GM19025 (cell line): ENCODE measurements at regions not wholly inside any gene's neighbourhood (a gene's known extent, or its start where the extent isn't known, plus 50 kb on each side); places are given as distances from the start of the nearest gene placed in this dataset.
"Not testable (repeated sequence)": the region's sequence is repeated elsewhere in the genome, so short reads cannot be mapped to it uniquely, and the experiment has no call there.

Source experiments
- ATAC-seq: cut with Tn5 transposase; IDR thresholded peaks from one replicate; pipeline ENCODE4 v1.9.1; 2021; ENCODE audit warnings: mild to moderate bottlenecking, low read depth, moderate library complexity; ENCODE audit not compliant: unreplicated experiment

DNA sequence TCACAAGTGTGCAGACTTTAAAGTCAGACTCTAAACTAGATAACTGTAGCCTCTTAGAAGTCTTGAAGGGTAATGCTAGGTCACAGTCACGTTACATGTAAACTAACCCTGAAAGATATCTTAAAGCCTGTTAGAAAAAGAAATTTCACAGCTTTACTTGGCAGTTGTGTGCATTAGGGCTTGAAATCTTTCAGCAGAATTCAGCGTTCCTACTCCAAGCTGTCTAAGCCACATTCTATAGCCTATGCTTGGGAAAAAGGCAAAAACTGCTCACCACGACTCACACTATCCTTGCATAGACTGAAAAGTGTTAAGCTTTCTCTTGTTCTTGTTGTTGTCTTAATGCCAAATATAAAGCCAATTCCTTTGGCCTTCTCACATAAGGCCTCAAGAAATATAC lies 338.0 kb upstream of the SASH1 start:
- no peak for ATAC-seq

DNA sequence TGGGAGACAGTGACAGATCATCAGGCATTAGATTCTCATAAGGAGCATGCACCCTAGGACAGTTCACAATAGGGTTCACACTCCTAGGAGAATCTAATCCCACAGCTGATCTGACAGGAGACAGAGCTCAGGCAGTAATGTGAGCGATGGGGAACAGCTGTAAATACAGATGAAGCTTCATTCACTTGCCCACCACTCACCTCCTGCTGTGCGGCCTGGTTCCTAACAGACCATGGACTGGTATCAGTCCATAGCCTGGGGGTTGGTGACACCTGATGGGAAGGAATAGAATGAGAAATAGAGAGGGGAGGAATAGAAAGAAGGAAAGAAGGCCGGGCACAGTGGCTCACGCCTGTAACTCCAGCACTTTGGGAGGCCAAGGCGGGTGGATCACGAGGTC lies 336.8 kb upstream of the SASH1 start:
- ATAC-seq: no peak

DNA sequence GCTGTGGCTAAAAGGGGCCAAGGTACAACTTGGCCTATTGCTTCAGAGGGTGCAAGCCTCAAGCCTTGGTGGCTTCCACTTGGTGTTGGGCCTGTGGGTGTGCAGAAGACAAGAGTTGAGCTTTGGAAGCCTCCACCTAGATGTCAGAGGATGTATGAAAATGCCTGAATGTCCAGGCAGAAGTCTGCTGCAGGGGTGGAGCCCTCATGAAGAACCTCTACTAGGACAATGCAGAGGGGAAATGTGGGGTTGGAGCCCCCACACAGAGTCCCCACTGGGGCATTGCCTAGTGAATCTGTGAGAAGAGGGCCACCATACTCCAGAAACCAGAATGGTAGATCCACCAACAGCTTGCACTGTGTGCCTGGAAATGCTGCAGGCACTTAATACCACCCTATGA lies 332.1 kb upstream of the SASH1 start:
- ATAC-seq: not testable (repeated sequence)

- ATAC-seq: no peak
Measured at GRCh38 chr6:148016013-148016412, 326.6 kb upstream of the SASH1 start.

- no peak for ATAC-seq
Measured at GRCh38 chr6:148021165-148021564, 321.5 kb upstream of the SASH1 start.

GRCh38 chr6:148021699-148022098 lies 320.9 kb upstream of the SASH1 start:
- ATAC-seq: no peak

DNA sequence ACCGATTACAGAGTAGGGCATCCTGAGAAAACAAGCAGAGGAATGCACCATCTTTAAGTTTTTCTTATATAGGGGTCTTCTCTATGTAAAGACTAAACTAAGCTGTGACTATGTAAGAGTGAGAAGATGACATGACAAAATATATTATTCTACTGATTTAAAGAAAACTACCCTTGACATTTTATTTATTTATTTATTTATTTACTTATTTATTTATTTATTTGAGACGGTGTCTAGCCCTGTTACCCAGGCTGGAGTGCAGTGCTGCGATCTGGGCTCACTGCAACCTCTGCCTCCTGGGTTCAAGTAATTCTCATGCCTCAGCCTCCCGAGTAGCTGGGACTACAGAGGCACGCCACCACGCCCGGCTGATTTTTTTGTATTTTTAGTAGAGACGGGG lies 320.4 kb upstream of the SASH1 start:
- ATAC-seq: not testable (repeated sequence)

DNA sequence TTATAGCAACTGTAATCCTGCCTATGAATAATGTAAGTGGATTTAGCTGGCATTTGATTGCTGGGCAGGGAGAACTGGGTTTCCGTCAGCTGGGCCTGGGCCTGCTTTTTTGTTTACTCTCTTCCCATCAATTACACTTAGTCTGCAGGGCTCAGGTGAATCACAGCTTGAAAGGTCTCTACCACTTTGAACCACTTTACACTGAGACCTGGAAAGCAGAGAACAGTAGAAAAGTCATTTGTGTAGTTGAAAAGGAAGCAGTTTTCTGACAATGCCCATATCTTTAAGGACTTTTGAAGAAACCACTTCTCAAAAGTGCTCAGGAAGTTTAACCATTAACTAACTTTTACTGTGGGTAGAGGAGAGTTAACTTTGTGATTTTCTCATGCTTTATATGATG lies 315.4 kb upstream of the SASH1 start:
- no peak for ATAC-seq

DNA sequence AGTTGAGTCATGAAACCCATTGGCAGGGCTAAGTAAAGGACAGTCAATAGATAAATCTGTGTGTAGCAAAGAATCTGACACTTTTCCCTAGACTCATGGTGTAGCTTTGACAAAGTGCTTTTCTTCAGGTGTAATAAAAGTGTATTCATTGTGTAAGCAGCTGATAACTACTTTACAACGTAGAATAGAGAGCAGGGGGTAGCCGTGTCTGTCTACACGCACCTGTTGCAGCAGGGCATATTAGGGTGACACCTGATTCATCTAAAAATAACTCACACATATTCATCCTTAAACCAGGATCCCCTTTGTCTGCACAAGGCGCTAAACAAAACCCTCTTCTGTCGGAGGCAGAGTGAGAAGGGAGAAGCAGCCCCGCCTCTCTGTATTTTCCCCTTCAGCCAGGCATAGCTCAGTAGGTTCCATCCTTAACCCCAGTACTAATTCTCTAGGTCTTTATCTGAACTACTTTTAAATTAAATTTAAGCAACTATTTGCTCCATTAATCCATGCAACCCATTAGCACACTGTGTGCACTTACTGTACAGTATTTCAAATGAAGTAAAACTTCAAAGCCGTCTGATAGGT lies 306.7 kb upstream of the SASH1 start:
- no peak for ATAC-seq

- no peak for ATAC-seq
Measured at GRCh38 chr6:148037496-148037895, 305.1 kb upstream of the SASH1 start.

DNA sequence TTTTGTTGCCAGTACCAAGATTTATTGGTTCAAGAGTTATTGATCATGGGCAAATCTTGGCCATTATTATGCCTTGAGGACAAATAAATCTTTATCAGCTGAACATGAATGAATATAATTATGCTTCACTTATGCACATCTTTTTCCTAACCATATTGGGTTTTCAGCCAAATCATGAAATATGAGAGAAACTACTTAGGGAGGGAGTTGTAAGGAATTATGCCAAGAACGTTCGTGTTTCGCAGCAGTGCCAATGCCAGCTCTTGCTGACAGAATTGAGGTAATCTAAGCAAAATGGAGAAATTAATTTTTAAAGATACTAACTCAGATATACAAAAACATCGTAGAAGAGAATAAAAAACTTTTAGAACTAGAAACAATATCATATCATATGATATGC lies 301.1 kb upstream of the SASH1 start:
- ATAC-seq: no peak

DNA sequence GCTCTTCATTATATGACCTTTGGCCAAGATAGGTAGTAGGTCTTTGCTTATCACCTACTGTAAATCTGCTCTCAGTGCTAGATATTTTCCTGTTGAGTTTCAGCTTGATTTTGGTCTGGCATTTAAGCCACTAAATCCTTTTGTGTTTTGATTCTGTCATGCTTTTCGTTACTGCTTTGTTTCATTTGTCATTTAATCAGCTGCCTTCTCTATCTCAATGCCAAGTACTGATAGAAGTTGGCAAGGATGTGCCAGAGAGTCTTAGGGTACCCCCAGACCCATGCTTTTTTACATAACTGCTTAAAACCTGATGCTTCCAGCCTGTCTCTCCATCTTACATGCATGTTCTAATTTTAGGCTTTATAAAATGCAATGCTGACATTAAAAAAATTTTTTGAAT lies 300.1 kb upstream of the SASH1 start:
- ATAC-seq: no peak

DNA sequence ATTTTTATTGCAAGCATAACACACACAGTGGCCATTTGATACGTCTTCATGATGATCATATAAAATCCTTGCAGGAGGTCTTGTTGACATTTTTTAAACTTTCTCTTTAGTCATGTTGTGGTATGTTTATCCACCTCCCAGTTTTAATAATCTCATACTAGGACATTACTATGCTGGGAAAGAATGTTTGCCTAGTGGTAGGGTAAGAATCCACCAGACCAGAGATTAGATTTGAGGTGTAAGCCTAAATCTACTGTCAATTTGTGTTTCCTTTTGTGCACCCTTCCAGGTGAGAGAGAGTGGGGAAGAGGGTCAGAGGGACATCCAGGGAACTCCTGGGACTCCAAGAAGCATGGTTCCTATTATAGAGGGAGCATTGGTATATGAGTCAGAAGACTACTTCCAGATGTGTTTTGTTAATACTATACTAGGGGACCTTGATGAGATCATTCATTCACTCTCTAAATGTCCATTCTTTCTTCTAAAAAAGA lies 298.3 kb upstream of the SASH1 start:
- no peak for ATAC-seq

- ATAC-seq: no peak
Measured at GRCh38 chr6:148044921-148045320, 297.7 kb upstream of the SASH1 start.

DNA sequence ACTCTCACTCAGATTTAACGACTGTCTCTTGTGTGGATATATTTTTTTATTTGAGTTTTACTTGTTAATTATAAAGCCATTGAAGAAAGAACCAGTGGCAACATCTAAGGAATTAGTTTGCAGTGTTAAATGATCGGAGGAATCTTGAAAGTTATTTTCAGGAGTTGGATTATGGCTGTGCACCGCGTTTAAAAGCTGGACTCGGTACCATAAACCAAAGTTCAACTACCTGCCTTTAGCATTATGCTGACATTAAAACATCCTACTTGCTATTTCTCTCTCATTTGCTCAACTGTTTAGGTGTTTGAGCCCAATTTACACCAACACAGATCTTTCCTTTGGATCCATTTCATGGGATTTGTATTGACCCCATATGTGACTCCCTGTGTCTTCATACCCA lies 289.4 kb upstream of the SASH1 start:
- ATAC-seq: no peak

DNA sequence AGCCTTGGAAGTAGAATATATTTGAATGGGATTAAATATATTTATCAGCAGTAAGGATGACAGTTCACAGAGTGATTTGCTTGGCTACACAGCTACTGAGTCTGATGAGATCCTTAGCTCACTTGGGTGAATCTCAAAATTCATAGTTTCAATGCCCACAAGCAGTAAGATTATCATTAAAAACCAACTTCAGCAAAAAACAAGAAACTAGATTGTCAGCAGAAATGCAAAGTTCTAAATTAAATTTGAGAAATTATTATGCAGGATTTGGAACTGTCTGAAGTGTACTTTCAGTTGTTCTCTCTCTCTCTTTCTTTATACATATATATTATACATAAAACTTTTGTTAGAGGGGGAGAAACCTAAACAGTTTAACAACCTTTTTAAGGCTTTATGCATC lies 288.8 kb upstream of the SASH1 start:
- no peak for ATAC-seq

GRCh38 chr6:148054219-148054618 lies 288.4 kb upstream of the SASH1 start:
- ATAC-seq: no peak

- ATAC-seq: no peak
Measured at GRCh38 chr6:148055419-148055818, 287.2 kb upstream of the SASH1 start.

DNA sequence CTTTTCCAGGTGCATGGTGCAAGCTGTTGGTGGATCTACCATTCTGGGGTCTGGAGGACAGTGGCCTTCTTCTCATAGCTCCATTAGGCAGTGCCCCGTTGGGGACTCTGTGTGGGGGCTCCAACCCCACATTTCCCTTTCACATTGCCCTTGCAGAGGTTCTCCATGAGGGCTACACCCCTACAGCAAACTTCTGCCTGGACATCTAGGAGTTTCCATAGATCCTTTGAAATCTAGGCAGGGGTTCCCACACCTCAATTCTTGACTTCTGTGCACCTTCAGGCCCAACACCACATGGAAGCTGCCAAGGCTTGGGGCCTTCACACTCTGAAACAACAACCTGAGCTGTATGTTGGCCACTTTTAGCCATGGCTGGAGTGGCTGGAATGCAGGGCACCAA lies 282.8 kb upstream of the SASH1 start:
- no peak for ATAC-seq

DNA sequence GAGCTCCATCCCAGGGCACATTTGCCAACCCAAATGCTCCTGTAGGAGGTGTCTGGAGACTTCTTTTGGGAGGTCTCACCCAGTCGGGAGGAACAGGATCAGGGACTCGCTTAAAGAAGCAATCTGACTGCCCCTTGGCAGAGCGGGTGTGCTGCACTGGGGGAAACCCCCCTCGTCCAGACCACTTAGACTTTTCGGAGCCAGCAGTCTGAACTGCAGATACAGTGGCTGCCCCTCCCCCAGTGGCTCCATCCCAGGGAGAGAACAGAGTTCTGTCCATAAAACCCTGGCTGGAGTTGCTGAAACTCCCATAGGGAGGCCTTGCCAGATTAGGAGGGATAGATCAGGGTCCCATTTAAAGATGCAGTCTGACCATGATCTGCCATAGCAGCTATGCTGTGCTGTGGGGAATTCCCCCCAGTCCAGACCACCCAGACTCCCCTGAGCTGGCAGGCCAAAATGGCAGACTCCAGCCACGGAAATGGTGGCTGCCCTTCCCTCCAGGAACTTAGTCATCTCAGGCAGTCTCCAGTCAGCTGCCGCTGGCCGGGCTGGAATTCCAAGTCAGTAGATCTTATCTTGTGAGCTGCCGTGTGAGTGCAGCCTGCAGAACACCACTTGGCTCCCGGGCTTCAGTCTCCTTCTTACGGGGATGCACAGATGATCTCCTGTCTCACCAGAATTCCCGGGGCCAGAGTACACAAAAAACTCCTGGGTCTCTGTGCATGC lies 278.1 kb upstream of the SASH1 start:
- no peak for ATAC-seq

- no peak for ATAC-seq
Measured at GRCh38 chr6:148068437-148069061, 274.1 kb upstream of the SASH1 start.

DNA sequence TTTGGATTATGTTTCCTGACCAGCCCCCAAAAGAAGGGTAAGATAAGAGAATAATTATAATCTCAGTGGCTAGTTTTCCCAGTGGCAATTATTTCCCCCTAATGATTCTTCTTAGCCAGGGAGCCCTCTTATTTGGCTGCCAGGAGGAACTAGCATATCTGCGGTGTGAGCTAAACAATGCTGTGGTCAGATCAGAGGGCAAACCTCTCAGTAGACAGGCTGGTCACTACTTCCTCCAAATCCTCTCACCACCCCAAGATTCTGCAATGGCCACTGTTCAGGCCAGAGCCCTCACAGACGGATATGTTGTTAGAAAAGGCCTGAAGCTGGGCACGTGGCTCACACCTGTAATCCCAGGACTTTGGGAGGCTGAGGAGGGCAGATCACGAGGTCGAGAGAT lies 273.4 kb upstream of the SASH1 start:
- no peak for ATAC-seq
